ENCODE measurements at regions not wholly inside any gene's neighbourhood (a gene's known extent, or its start where the extent isn't known, plus 50 kb on each side); places are given as distances from the start of the nearest gene placed in this dataset.
"Not testable (repeated sequence)": the region's sequence is repeated elsewhere in the genome, so short reads cannot be mapped to it uniquely, and the experiment has no call there.

DNA sequence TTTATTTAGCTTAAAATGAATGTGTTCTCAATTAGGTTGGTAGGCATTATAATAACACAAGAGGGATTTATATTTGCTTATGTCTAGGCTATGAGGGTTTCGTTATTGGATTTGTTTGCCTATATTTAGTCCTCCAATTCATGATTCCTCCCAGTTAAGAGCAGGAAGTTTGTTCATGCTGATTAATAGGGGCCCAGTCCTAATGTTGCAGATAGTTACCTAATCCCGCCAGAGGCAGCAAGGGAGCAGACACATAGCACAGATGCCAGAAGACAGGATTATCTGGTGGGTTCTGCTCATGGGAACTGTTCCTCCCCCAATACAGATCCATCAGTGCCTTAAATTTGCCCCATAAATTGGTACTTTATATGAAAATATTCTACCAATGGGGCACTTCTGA lies 100.8 kb upstream of the TLE4 start:
- no peak for DNase-seq (ENCODE audit: low spot score)

DNA sequence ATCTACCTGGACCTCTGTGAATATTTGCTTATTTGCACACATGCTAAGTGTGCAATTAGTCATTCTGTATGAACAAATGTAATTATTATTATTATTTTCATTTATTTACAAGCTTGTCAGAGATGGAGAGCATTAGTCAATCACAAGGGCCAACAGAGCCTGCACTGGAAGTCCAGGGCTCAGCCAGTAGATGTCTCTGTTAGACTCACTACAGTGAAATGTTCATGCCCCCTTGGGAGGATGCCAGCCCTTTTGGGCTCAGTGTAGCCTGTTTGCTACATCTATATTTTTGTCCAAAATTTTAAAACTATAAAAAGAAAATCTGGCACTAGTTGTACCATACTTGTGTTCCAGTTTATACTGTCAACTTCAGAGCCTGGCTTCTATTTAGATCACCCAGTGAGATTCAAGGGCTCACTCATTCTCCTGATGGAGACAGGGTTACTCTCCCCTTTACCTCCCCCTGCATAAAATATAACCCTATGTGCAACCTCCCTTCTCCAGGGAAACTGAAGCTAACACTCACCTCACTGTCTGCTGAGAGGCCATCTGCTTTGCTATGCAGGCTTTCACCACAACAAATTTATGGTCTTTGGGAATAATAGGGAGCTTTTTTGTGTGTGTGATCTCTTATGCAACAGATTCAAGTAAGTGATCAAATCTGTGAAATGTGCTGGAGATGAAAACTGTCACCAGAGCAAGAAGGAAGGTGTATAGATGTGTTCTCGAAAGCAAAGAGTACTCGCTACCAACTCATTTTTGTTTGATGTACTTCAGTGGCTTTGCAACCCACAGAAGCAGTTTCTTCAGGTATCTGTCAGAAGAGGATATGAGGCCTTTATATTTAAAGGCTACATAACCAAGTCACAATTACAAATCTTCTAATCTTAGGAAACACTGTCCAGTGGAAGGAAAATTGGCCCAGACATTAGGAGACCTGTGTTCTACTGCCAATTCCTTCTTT lies 99.9 kb upstream of the TLE4 start:
- DNase-seq (ENCODE audit: low spot score): no peak

DNA sequence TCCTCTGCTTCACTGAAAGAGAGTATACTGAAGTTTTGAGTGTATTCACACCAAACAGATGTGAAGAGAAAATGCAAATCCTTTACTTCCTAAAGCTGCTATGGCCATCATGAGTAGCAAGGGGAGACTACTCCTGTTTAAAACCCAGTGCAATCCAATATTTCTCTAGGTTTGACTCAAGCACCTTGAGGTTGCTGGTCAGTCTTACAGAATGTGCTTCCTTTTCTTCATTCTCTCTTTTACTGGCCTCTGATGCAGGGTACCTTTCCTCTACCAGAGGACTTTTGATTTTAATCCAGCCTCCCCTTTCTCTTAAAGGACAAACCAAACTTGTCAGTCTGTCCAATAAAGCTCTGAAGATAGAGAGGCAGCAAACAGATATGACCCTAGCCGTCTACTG lies 98.1 kb upstream of the TLE4 start:
- no peak for DNase-seq (ENCODE audit: low spot score)

DNA sequence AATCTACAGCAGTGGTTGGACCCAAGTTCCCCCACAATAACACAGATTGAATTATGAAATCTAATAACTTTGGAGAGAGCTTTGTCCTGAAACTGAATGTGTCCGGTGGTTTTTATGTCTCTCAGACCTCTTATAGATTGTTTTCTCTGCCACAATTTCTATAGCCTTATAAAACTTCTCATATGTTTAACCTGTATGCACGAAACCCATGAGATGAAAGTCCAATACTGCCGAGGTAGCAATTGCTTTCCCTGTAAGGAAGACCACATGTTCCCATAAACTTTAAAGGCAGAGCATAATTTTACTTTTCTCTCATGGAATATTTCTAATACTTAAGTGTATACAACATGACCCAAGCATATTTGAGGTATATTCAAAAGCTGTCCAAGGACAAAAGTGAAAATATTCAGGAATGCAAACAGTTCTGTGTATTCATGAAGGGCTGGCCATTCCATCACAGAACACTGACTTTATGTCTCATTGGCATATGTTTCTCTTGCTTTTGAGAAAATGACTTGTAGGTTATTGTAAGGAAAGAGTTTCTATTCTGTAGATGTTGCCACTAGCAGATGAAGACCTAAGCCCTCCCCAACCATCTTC lies 94.4 kb upstream of the TLE4 start:
- no peak for DNase-seq (ENCODE audit: low spot score)

DNA sequence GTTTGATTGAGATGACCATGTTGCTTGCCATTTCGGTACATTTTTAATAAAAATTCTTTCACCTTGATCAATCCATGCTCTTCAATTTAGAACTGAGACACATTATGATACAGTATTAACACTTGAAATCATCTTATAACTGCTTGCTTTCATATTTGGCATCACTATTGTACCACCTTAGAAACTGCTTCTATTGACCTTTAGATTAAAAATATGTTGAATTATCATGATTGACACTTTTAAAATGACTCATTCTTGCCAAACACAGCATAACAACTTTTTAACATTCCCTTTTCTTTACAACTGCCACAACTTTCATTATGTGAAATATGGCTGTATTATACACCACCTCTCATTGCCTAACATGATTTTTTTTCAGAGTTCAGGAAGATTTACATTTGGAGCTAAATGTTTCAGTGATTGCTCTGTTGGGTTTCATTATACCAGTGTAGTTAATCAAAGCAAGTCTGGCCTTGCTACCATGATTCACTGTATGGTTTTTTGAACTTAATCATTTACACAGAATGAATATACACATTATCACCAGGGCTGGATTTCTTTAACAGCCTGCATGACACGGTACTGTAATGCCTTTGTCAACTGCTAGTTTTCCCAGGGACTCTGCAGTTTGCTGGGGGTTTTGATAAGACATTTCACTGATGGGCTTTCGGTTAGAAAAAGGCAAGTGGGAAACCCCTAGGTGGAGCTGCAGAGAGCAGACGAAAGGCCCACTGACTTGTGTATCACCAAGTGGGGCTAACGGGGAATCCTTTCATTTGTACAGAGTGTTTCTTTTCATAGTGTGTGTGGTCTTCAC lies 93.6 kb upstream of the TLE4 start:
- DNase-seq (ENCODE audit: low spot score): peak; percentile 12

DNA sequence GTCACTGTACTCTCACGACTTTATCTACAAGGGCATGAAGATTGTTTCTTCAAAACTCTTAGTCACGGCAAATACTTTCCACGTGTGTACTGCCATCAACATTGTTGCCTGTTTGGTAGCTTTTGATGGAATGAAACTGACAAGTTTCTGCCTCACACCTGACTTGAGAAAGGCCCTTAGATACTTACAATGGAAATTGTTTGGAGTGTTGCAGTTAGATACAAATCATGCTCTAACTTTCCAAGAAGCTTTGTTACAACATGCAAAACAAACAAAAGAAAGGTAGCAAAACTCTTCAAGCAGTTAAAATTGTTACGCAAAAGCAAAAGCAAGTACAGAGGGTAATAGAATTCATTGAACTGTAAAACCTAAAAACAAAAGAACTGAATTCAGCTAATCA lies 91.1 kb upstream of the TLE4 start:
- no peak for DNase-seq (ENCODE audit: low spot score)

DNA sequence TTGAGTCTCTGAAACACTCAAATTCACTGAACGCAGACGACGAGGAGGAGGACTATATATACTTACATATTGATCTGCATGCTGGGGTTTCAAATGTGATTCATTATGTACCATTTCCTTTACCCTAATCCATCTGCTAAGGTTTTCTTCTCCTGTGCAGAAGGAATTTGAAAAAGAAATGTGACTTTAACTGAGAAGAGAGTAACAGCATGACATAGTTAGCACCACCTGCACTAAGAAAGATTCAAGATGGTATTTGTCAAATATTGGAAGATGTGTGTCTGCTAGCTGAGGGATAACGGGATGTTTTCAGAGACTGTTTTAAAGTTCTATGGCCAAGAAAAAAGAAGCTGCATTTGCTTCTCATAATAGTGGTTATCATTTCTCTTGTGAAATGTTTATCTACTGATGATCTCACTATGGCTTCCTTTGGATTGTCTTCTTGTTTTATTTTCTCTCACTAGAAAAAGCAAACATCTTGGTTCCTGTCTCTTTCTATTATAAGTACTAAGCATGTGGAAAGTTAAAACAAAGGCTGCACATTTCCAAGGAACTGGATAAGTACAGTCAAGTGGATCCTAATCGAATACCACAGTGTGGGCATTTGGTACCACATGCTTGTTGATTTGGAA lies 89.8 kb upstream of the TLE4 start:
- no peak for DNase-seq (ENCODE audit: low spot score)

DNA sequence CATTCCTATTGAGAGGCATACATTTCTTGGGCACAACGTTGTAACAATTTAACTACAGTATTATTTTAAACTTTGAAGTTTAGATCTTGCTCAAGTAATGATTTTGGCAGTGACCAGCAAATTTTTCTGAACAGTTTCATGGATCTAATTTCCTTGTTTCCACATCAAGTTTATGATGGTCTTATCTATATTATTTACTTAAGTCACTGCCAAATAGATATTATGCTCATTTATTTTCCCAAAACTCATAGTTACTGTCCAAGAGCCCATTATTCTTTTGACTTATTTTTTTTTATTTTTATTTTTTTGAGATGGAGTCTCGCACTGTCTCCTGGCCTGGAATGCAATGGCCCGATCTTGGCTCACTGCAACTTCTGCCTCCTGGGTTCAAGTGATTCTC lies 86.5 kb upstream of the TLE4 start:
- DNase-seq (ENCODE audit: low spot score): no peak

DNA sequence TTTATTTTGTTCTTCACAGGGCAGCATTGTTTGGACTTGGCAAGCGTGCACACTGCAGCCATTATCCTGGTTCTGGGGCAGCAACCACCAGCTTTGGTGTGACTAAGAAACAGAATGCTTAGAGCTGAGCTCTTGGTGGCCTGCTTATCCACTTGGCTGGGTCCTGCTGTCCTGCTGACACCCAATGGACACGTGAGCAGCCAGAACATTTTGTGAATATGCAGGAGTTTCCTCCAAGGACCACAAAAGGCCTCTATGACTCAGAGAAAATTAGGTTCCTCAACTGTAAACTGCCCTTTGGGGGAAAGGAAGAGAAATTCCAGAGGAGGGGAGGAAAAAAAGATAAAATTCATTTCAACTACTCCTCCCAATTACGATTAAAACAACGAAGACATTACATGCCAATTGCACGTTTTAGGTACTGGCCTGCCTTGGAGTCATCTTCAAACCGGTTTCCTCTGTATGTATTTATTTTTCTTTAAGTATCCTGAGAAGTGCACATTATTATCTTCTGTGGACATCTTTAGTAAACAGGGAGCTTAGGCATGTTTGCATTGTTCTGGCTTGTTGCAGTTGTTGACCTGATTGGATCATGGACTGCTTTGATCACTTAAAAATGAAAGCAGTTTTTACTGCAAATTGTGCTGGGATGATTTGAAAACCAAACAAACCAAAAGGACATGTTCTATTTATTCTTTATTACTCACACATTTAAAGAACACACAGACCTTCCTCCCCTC lies 82.3 kb upstream of the TLE4 start:
- DNase-seq (ENCODE audit: low spot score): peak; percentile 6

DNA sequence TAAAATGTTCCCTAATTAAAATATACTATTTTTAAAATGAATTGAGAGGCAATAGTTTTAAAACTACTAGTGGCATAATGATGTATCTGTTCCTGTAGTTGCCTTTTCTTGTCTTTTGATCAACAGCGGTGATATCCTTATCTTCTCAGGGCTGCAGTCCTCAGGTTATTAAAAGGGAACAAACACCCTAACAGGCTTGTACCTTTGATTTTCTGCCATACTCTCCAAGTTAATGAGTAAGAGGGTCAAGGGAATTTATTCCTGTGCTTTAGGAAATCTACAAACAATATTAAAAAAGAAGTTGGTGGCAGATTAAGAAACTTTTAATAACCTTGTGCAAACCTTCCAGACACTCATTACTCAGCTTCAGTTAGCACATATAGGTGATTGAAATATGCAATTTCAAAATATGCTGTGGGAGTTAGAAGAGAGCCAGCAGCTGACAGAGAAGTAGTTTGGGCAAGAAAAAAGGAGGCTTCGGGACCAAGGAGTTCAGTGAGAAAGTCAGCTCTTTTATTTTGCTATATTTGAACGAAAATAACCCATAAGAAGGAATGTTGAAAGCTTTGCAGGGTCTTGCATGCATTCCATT lies 81.0 kb upstream of the TLE4 start:
- DNase-seq (ENCODE audit: low spot score): no peak

DNA sequence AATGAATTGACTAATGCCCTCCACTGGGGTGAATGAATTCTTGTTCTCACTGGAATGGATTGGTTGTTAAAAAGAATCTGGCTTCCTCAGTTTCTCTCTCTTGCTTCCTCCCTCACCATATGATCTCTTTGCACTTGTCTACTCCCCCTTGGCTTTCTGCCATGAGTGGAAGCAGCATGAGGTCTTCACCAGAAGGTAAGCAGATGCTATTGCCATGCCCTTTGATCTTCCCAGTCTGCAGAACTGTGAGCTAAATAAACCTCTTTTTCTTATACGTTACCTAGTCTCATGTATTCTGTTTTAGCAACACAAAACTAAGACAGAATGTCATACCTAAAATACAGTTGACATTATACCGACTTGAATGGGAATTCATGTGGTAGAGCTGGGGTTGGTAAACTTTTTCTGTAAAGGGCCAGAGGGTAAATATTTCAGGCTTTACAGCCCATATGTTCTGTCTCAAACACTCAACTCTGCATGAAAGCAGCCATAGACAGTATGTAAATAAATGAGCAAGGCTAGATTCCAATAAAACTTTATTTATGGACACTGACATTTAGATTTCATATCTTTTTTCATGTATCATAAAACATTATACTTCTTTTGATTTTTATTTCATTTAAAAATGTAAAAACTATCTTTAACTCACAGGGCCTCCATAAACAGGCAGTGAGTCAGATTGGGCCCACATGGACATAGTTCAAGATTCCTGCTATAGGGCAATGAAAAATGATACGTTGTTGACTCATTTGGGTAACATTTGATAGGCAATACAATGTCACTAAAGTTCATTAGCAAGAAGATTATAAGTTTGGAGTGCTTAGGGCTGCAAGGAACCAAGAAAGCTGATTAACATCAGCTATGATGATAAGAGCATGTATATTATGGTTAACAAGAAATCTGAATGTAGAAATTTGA lies 79.4 kb upstream of the TLE4 start:
- no peak for DNase-seq (ENCODE audit: low spot score)

DNA sequence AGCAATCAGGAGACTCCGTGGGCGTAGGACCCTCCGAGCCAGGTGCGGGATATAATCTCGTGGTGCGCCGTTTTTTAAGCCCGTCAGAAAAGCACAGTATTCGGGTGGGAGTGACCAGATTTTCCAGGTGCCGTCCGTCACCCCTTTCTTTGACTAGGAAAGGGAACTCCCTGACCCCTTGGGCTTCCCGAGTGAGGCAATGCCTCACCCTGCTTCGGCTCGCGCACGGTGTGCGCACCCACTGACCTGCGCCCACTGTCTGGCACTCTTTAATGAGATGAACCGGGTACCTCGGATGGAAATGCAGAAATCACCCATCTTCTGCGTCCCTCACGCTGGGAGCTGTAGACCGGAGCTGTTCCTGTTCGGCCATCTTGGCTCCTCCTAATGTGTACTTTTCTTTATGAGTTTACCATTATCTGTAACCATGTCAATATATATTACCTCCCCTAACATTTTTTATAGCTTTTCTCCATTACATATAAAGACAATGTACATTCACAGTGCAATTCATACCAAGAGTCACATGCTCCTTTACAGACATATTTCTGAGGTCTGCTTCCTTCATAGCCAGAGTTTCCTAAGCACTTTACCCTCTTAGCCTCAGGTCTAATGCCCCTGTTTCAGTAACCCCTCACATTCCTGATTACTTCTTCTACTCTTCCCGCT lies 71.4 kb upstream of the TLE4 start:
- DNase-seq (ENCODE audit: low spot score): not testable (repeated sequence)

DNA sequence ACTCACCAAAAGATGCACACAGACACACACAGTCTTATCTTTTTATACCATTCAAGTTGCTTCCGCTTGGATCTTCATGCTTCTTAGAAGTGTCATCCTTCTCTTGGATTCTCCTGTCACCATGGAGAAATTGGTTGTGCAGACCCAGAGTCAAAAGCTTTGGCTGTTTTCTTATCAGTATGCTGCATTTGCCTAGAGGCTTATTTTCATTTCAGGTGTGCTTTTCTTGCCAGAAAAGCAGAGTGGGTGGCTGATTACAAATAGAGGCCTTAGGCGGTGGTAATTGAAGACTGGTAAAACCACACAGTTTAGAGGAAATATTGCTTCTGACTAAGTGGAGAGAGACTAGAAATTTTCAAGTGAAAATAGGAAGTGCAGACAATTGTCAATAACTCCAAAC lies 70.2 kb upstream of the TLE4 start:
- DNase-seq (ENCODE audit: low spot score): no peak

DNA sequence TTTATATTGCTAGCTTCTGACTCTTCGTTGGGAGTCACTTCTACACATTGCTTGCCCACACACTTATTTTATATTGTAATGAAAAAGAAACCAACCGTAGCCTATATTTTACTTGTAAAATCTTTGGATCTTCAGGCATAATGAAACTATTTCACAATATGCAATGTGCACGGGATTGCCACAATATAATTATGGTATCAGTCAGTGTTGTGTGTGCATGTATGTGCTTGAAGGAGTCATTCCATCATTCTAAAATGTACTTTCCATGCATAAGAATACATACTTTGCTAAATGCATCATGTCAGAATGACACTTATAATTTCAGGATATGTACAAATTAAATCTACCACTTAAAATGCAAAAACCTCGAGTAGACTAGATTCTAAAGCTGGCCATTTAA lies 64.0 kb upstream of the TLE4 start:
- DNase-seq (ENCODE audit: low spot score): no peak

DNA sequence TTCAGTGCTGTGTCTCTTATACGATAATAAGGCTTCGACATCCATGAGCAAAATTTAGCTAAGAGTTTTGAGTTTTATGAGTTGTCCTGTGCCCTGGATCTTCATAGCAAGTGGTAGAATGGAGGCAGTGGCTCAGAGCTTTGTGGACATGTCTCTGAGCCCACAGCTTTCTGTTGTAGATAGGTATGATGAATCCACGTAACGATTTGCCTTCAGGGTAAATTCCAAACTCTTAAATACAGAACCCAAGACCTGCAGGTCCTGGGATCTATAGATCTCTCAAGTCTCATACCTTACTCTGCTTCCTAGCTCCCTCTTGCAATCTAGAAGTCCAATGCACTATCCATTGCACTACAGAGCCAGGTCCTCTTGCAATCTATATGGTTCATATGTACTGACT lies 59.5 kb upstream of the TLE4 start:
- no peak for DNase-seq (ENCODE audit: low spot score)
